ENCODE measurements at regions not wholly inside any gene's neighbourhood (a gene's known extent, or its start where the extent isn't known, plus 50 kb on each side); places are given as distances from the start of the nearest gene placed in this dataset.

DNA sequence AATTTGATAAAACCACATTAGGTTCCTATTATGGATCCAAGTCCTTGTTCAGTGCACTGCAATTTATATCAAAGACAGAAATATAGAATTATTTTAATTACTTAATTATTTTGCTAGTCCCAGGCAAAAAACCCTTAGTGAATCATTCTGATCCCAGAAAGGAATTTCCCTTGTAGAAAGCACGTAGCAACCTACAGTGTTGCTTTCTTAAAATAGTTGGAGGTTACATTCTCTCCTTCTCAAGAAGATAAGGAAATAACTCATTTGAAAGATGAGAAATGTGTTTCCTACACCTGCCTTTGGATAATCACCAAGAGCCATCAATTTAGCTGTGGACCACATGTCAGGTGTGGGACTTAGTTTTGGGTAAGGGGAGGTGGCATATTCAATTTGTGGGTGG, 434.9 kb downstream of the SHISA9 start:
- TF ChIP-seq POLR2A (IDR thresholded peaks at IDR 0.05; ENCODE audit: low read depth, low read length) (no peak), POLR2AphosphoS5 (IDR thresholded peaks at IDR 0.05; ENCODE audit: low read depth, low read length) (no peak), TAF1 (IDR thresholded peaks at IDR 0.05; ENCODE audit: borderline replicate concordance, low read depth, low read length) (no peak)
